ENCODE measurements at regions not wholly inside any gene's neighbourhood (a gene's known extent, or its start where the extent isn't known, plus 50 kb on each side); places are given as distances from the start of the nearest gene placed in this dataset.

DNA sequence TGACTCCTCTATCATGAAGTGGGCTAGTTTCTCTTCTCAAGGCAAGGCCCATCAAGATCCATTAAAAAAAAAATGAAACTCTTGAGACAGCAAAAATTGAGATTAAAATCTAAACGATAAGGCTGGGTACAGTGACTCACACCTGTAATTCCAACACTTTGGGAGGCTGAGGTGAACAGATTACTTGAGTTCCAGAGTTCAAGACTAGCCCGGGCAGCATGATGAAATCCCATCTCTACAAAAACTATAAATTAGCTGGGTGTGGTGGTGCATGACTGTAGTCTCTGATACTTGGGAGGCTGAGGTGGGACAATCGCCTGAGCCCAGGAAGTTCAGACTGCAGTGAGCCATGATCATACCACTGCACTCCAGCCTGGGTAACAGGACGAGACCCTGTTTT, 226.5 kb upstream of the SOX5 start:
- no peak for DNase-seq (ENCODE audit: low read depth)
- no peak overlapping the region for H3K4me3 ChIP-seq (ENCODE audit: low read depth, low read length)
- H3K27me3 ChIP-seq (ENCODE audit: control insufficient read depth, insufficient read depth, low read length) = no peaks in the 10 kb centered on the region
- no peaks in the 10 kb centered on the region for H3K36me3 ChIP-seq (ENCODE audit: control insufficient read depth, insufficient read depth, low read length)
- TF ChIP-seq, protein P1, sequence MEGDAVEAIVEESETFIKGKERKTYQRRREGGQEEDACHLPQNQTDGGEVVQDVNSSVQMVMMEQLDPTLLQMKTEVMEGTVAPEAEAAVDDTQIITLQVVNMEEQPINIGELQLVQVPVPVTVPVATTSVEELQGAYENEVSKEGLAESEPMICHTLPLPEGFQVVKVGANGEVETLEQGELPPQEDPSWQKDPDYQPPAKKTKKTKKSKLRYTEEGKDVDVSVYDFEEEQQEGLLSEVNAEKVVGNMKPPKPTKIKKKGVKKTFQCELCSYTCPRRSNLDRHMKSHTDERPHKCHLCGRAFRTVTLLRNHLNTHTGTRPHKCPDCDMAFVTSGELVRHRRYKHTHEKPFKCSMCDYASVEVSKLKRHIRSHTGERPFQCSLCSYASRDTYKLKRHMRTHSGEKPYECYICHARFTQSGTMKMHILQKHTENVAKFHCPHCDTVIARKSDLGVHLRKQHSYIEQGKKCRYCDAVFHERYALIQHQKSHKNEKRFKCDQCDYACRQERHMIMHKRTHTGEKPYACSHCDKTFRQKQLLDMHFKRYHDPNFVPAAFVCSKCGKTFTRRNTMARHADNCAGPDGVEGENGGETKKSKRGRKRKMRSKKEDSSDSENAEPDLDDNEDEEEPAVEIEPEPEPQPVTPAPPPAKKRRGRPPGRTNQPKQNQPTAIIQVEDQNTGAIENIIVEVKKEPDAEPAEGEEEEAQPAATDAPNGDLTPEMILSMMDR (IDR thresholded peaks at IDR 0.05; ENCODE audit: insufficient read depth, low read length, poor library complexity, severe bottlenecking) = no peak

DNA sequence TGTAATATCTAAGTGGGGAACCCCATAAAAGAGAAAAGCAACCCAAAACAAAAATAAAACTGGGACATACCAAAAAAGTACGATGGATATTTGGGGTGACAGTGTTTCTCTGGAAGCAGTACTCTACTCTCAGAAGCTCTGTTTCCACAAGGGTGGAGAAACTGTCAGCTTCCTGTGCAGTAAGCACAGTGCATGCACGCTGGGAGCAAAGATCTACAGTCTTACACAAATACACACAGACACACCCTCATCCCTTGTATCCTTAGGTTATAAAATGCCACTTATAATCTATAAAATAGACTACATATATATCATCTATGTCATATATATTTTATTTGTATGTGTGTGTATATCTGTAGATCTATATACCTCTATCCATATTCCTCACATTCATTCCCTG, 225.8 kb upstream of the SOX5 start:
- Histone ChIP-seq H3K4me3 (ENCODE audit: low read depth, low read length) (no peak overlapping the region), H3K27me3 (ENCODE audit: control insufficient read depth, insufficient read depth, low read length) (no peaks in the 10 kb centered on the region), H3K36me3 (ENCODE audit: control insufficient read depth, insufficient read depth, low read length) (no peaks in the 10 kb centered on the region)
- no peak for DNase-seq (ENCODE audit: low read depth)
- TF ChIP-seq, protein P1 (IDR thresholded peaks at IDR 0.05; ENCODE audit: insufficient read depth, low read length, poor library complexity, severe bottlenecking) = no peak

DNA sequence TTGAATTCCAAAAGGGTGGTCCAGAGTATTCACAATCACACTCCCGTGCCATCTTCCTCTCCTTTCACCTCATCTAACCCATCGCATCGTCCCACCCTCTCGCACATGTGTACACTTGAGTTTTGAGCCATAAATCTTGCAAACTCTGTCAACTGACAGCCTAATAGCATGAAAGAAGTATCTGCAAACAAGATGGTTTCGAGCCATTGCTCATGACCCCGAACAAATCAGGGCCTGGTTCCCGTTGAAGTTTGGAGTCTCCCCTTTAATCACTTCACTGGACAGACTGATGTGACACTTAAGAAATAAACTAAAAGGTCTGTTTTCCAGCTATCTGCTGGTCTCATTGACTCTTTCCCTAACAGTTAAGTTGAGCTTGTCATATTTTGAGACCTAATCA, 223.6 kb upstream of the SOX5 start:
- Histone ChIP-seq H3K27me3 (ENCODE audit: control insufficient read depth, insufficient read depth, low read length) (no peaks in the 10 kb centered on the region), H3K36me3 (ENCODE audit: control insufficient read depth, insufficient read depth, low read length) (no peaks in the 10 kb centered on the region), H3K4me3 (ENCODE audit: low read depth, low read length) (no peak overlapping the region)
- TF ChIP-seq, protein P1 (IDR thresholded peaks at IDR 0.05; ENCODE audit: insufficient read depth, low read length, poor library complexity, severe bottlenecking) = no peak
- DNase-seq (ENCODE audit: low read depth) = no peak

DNA sequence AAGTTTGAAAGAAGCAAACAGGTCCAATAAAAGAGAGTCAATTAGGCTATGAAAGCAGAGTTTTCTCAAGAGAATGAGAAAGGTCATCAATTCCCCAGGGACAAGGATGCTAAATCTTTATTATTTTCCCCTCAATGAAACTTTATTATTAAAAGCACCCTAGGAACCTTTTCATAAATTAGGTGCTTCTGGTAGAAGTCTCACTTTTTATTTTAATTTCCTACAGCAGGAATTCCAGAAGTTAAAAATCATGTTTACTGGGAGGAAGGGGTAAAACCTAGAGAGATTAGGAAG, 223.2 kb upstream of the SOX5 start:
- Histone ChIP-seq H3K27me3 (ENCODE audit: control insufficient read depth, insufficient read depth, low read length) (no peaks in the 10 kb centered on the region), H3K36me3 (ENCODE audit: control insufficient read depth, insufficient read depth, low read length) (no peaks in the 10 kb centered on the region), H3K4me3 (ENCODE audit: low read depth, low read length) (no peak overlapping the region)
- TF ChIP-seq, protein P1 (IDR thresholded peaks at IDR 0.05; ENCODE audit: insufficient read depth, low read length, poor library complexity, severe bottlenecking) = no peak
- no peak for DNase-seq (ENCODE audit: low read depth)

DNA sequence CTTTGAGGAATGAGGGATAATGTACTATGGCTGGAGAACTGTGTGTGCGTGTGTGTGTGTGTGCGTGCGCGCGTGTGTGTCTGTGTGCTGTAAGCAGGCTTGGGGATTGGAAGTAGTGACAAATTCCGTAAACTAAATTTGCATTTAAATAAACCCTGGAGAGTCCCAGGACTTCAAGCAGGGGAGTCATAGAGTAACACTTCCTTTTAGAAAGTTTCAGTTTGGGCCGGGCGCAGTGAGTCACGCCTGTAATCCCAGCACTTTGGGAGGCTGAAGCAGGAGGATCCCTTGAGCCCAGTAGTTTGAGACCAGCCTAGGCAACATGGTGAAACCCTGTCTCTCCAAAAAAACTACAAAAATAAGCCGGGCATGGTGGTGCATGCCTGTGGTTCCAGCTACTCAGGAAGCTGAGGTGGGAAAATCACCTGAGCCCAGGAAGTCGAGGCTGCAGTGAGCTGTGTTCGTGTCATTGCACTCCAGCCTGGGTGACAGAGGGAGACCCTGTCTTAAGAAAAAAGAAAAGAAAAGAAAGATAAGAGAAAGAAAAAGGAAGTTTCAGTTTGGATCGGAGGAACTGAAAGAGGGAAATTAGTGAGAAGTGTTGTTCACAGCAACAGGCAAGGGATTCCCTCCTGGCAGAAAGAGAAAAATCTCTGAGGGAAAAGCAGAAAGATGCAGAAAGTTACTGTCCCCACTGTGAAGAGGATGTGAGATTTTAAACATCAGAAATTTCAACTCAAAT, 222.7 kb upstream of the SOX5 start:
- TF ChIP-seq, protein P1 (IDR thresholded peaks at IDR 0.05; ENCODE audit: insufficient read depth, low read length, poor library complexity, severe bottlenecking) = no peak
- no peaks in the 10 kb centered on the region for H3K27me3 ChIP-seq (ENCODE audit: control insufficient read depth, insufficient read depth, low read length)
- no peak overlapping the region for H3K4me3 ChIP-seq (ENCODE audit: low read depth, low read length)
- H3K36me3 ChIP-seq (ENCODE audit: control insufficient read depth, insufficient read depth, low read length) = no peaks in the 10 kb centered on the region
- DNase-seq (ENCODE audit: low read depth) = no peak

DNA sequence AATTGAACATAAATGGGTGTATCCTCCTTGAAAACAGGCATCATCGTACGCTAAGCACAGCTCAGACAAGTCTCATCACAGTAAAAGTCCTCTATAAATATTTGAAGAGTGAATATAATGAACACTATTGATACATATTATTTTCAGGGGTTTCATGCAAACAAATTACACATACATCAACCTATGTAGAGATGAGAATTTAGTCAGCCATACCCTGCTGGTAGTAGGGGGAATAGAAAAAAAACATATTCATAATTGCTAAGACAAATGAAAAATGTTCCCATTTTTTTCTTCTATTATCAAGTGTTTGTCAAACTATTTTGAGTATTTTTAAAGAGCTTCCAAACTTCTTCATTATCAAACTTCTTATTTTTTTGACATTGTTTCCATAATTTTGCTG, 205.6 kb upstream of the SOX5 start:
- DNase-seq (ENCODE audit: low read depth) = no peak
- TF ChIP-seq, protein P1 (IDR thresholded peaks at IDR 0.05; ENCODE audit: insufficient read depth, low read length, poor library complexity, severe bottlenecking) = no peak
- H3K4me3 ChIP-seq (ENCODE audit: low read depth, low read length) = no peak overlapping the region
- H3K27me3 ChIP-seq (ENCODE audit: control insufficient read depth, insufficient read depth, low read length) = no peaks in the 10 kb centered on the region
- H3K36me3 ChIP-seq (ENCODE audit: control insufficient read depth, insufficient read depth, low read length) = no peaks in the 10 kb centered on the region

Measured in kidney epithelial cell (primary cell).